Loucy (cell line): ENCODE measurements at regions not wholly inside any gene's neighbourhood (a gene's known extent, or its start where the extent isn't known, plus 50 kb on each side); places are given as distances from the start of the nearest gene placed in this dataset.

Experiments used
- EZH2phosphoT487 ChIP-seq: fragments of 200-600 bp; IDR thresholded peaks from 2 replicates; pipeline ENCODE4 v1.6.1; 2018; ENCODE audit warnings: antibody characterized with exemption, mild to moderate bottlenecking, moderate library complexity, borderline replicate concordance
- TF ChIP-seq, protein P1 (sequence below): fragments of 200-600 bp; sonication (generic); conservative IDR thresholded peaks from 2 replicates; pipeline ENCODE4 v1.5.1; 2014; ENCODE audit warnings: mild to moderate bottlenecking, antibody characterized with exemption, low read length

- TF ChIP-seq, protein P1, sequence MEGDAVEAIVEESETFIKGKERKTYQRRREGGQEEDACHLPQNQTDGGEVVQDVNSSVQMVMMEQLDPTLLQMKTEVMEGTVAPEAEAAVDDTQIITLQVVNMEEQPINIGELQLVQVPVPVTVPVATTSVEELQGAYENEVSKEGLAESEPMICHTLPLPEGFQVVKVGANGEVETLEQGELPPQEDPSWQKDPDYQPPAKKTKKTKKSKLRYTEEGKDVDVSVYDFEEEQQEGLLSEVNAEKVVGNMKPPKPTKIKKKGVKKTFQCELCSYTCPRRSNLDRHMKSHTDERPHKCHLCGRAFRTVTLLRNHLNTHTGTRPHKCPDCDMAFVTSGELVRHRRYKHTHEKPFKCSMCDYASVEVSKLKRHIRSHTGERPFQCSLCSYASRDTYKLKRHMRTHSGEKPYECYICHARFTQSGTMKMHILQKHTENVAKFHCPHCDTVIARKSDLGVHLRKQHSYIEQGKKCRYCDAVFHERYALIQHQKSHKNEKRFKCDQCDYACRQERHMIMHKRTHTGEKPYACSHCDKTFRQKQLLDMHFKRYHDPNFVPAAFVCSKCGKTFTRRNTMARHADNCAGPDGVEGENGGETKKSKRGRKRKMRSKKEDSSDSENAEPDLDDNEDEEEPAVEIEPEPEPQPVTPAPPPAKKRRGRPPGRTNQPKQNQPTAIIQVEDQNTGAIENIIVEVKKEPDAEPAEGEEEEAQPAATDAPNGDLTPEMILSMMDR = no peak
- no peak for TF ChIP-seq EZH2phosphoT487
Observed at GRCh38 chr6:78460711-78461110, 406.6 kb upstream of the IRAK1BP1 start.
